Ectodermal cell (in vitro differentiated cells): ENCODE measurements at regions not wholly inside any gene's neighbourhood (a gene's known extent, or its start where the extent isn't known, plus 50 kb on each side); places are given as distances from the start of the nearest gene placed in this dataset.

Experiments
- H3K27ac ChIP-seq: 2 replicates; pipeline ENCODE4 v1.7.0; 2013; ENCODE audit warnings: mild to moderate bottlenecking, low read depth, low read length; ENCODE audit not compliant: insufficient read depth, poor library complexity, severe bottlenecking
- H3K27me3 ChIP-seq: 2 replicates; pipeline ENCODE4 v1.7.0; 2013; ENCODE audit warnings: mild to moderate bottlenecking, low read length; ENCODE audit not compliant: insufficient read depth, control insufficient read depth, poor library complexity, severe bottlenecking
- H3K36me3 ChIP-seq: one replicate; pipeline ENCODE4 v1.7.0; 2013; ENCODE audit warnings: low read length; ENCODE audit not compliant: control insufficient read depth, insufficient read depth
- H3K4me1 ChIP-seq: one replicate; pipeline ENCODE4 v1.7.0; 2013; ENCODE audit warnings: low read length; ENCODE audit not compliant: control insufficient read depth, insufficient read depth
- H3K4me3 ChIP-seq: 2 replicates; pipeline ENCODE4 v1.7.0; 2013; ENCODE audit warnings: low read depth, low read length, control low read depth; ENCODE audit not compliant: insufficient read depth
- H3K9me3 ChIP-seq: 2 replicates; pipeline ENCODE4 v1.7.0; 2013; ENCODE audit warnings: mild to moderate bottlenecking, low read length, moderate library complexity; ENCODE audit not compliant: control insufficient read depth
- WGBS, 2 experiments: methylation state at CpG; one replicate each; pipeline ENCODE4 v1.1.7; 2013; ENCODE audit warnings: missing lambda C conversion rate in 2 of 2; 5-methylcytosine and 5-hydroxymethylcytosine counted together

GRCh38 chr5:89071101-89071940, 188.3 kb upstream of the MEF2C start:
- H3K36me3 ChIP-seq = no peaks in the 10 kb centered on the region
- H3K4me3 ChIP-seq = no peak overlapping the region
- no peaks in the 10 kb centered on the region for H3K27me3 ChIP-seq
- no peaks in the 10 kb centered on the region for H3K4me1 ChIP-seq
- no peaks in the 10 kb centered on the region for H3K9me3 ChIP-seq
- H3K27ac ChIP-seq = no peak overlapping the region
- 93 to 100% methylated on average over 4 of the region's 4 CpGs for WGBS, 2 experiments

- no peak overlapping the region for H3K27ac ChIP-seq
- H3K27me3 ChIP-seq = no peaks in the 10 kb centered on the region
- H3K36me3 ChIP-seq = no peaks in the 10 kb centered on the region
- H3K4me1 ChIP-seq = no peaks in the 10 kb centered on the region
- H3K4me3 ChIP-seq = no peak overlapping the region
- H3K9me3 ChIP-seq = no peaks in the 10 kb centered on the region
- WGBS, 2 experiments = 81 to 86% methylated on average over 2 of the region's 2 CpGs
These were observed 186.6 kb upstream of the MEF2C start for GRCh38 chr5:89069591-89069990.

GRCh38 chr5:89067362-89067761, 184.4 kb upstream of the MEF2C start:
- Histone ChIP-seq H3K4me3 (no peak overlapping the region), H3K27me3 (no peaks in the 10 kb centered on the region)
- 93 to 95% methylated on average over 2 to 3 of the region's 3 CpGs for WGBS, 2 experiments

GRCh38 chr5:89065919-89066318, 182.9 kb upstream of the MEF2C start:
- H3K4me3 ChIP-seq = no peak overlapping the region
- H3K9me3 ChIP-seq = no peaks in the 10 kb centered on the region
- 87 to 90% methylated on average over 3 of the region's 3 CpGs for WGBS, 2 experiments
- H3K27me3 ChIP-seq = no peaks in the 10 kb centered on the region
- no peaks in the 10 kb centered on the region for H3K4me1 ChIP-seq
- no peaks in the 10 kb centered on the region for H3K36me3 ChIP-seq
- no peak overlapping the region for H3K27ac ChIP-seq

More at GRCh38 chr5:89067362-89067761, 184.4 kb upstream of the MEF2C start:
- no peaks in the 10 kb centered on the region for H3K4me1 ChIP-seq
- no peaks in the 10 kb centered on the region for H3K36me3 ChIP-seq
- no peak overlapping the region for H3K27ac ChIP-seq
- H3K9me3 ChIP-seq = no peaks in the 10 kb centered on the region

- H3K9me3 ChIP-seq = no peaks in the 10 kb centered on the region
- WGBS, 2 experiments = 89 to 95% methylated on average over 4 of the region's 4 CpGs
- H3K4me3 ChIP-seq = no peak overlapping the region
- H3K27me3 ChIP-seq = no peaks in the 10 kb centered on the region
- H3K27ac ChIP-seq = no peak overlapping the region
- H3K4me1 ChIP-seq = no peaks in the 10 kb centered on the region
- H3K36me3 ChIP-seq = no peaks in the 10 kb centered on the region
These were observed 181.8 kb upstream of the MEF2C start for GRCh38 chr5:89064736-89065135.

GRCh38 chr5:89064054-89064453, 181.1 kb upstream of the MEF2C start:
- WGBS, 2 experiments = no CpG with 5 or more reads among the region's 1 CpG
- Histone ChIP-seq H3K4me1 (no peaks in the 10 kb centered on the region), H3K27ac (no peak overlapping the region), H3K4me3 (no peak overlapping the region), H3K9me3 (no peaks in the 10 kb centered on the region), H3K36me3 (no peaks in the 10 kb centered on the region), H3K27me3 (no peaks in the 10 kb centered on the region)

GRCh38 chr5:89060768-89061167, 177.8 kb upstream of the MEF2C start:
- H3K27ac ChIP-seq = no peak overlapping the region
- H3K4me1 ChIP-seq = no peaks in the 10 kb centered on the region
- H3K36me3 ChIP-seq = no peaks in the 10 kb centered on the region
- H3K9me3 ChIP-seq = no peaks in the 10 kb centered on the region
- WGBS, 2 experiments = 82 to 85% methylated on average over 2 of the region's 2 CpGs
- H3K27me3 ChIP-seq = no peaks in the 10 kb centered on the region
- no peak overlapping the region for H3K4me3 ChIP-seq

GRCh38 chr5:89059274-89059673, 176.3 kb upstream of the MEF2C start:
- Histone ChIP-seq H3K4me3 (no peak overlapping the region), H3K36me3 (no peaks in the 10 kb centered on the region), H3K9me3 (no peaks in the 10 kb centered on the region), H3K27ac (no peak overlapping the region), H3K4me1 (no peaks in the 10 kb centered on the region), H3K27me3 (no peaks in the 10 kb centered on the region)
- 100% methylated on average over 1 of the region's 1 CpG; no CpG with 5 or more reads in 1 of the 2 experiments for WGBS, 2 experiments

GRCh38 chr5:89055695-89056085, 172.7 kb upstream of the MEF2C start:
- Histone ChIP-seq H3K36me3 (no peaks in the 10 kb centered on the region), H3K4me3 (no peak overlapping the region), H3K27me3 (no peaks in the 10 kb centered on the region), H3K4me1 (no peaks in the 10 kb centered on the region), H3K9me3 (no peaks in the 10 kb centered on the region), H3K27ac (no peak overlapping the region)
- 84 to 93% methylated on average over 3 of the region's 3 CpGs for WGBS, 2 experiments

GRCh38 chr5:89055015-89055694, 172.2 kb upstream of the MEF2C start:
- Histone ChIP-seq H3K4me1 (no peaks in the 10 kb centered on the region), H3K9me3 (no peaks in the 10 kb centered on the region), H3K36me3 (no peaks in the 10 kb centered on the region), H3K27ac (no peak overlapping the region), H3K4me3 (no peak overlapping the region), H3K27me3 (no peaks in the 10 kb centered on the region)
- WGBS, 2 experiments = 96% methylated on average over 6 of the region's 6 CpGs
